Activated T-cell treated with anti-CD3 and anti-CD28 coated beads, Interleukin-2, amount 50 U/mL, for 1 hour (primary cell): ENCODE measurements at regions not wholly inside any gene's neighbourhood (a gene's known extent, or its start where the extent isn't known, plus 50 kb on each side); places are given as distances from the start of the nearest gene placed in this dataset.

ENCODE experiments used
- DNase-seq: peaks from one replicate; pipeline ENCODE4 v3.0.0-alpha.2; 2020

DNA sequence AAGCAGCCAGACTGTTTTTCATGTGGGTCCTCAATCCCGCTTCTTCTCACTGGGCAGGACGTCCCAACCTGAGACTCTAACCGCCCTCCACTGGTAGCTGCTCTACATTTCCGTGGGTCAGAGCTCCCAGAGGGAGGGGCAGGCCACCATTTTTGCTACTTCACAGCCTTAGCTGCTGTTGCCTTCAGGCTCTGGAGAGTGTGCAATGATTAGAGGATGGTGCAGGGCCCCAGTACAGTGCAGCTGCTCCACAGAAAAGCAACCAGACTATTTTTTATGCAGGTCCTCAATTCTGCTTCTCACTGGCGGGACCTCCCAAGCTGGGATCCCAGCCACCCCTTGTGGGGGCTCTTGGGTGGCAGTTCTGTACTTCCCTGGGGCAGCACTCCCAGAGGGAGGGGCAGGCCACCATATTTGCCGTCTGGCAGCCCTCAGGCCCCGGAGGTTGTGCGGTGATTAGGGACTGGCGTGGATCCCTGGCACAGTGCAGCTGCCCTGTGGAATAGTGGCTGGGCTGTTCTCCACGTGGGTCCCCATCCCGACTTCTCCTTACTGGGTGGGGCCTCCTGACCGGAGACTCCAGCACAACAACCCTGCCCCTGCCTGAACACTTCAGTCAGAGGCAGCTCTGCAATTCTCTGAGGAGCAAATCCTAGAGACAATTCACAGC lies 647.6 kb upstream of the PKN2 start:
- no peak for DNase-seq

DNA sequence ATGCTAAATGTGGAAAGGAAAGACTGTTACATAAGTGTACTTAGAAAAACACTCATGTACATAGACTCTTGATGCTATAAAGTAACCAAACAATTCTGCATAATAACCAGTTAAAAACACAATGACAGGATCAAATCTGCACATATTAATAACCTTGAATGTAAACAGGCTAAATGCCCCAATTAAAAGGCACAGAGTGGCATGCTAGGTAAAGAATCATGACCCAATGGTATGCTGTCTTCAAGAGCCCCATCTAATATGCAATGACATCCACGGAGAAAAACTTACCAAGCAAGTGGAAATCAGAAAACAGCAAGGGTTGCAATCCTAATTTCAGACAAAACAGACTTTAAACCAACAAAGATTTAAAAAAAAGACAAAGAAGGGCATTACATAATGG lies 644.8 kb upstream of the PKN2 start:
- DNase-seq: no peak

DNA sequence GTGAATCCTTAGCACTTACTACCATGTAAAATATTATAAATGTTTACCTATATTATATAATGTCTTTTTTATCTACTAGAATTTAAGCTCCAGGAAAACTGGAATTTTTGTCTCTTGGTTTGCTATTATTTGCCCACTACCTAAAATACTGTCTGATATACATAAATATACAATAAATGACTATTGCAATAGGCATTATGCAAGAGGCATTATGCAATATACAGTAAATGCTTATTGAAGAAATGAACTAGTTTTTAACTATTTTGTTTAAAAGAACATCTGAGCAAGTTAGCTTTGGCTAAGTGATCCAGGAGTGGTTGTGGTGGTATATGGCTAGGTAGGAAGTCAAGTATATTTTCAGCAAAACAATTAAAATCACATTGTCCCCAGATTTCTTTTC lies 640.2 kb upstream of the PKN2 start:
- no peak for DNase-seq

DNA sequence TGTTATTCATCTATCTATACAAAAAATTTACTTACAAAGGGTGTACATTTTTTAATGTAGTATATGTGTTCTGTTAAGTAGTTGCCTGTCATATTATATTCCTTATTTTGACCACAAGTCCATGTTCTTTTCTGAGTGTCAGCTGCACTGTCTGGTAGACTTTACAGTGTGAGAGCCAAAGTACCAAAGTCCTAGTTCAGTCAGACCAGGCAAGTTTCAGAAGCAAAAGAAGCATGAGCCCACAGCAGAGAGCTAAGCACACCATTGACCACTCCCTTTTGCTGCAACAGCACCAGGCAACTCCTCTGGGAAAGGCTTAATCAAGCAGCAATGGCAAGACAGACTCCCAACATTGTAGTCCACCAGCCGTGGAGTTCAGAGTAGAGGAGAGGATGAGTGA lies 631.9 kb upstream of the PKN2 start:
- DNase-seq: no peak

DNA sequence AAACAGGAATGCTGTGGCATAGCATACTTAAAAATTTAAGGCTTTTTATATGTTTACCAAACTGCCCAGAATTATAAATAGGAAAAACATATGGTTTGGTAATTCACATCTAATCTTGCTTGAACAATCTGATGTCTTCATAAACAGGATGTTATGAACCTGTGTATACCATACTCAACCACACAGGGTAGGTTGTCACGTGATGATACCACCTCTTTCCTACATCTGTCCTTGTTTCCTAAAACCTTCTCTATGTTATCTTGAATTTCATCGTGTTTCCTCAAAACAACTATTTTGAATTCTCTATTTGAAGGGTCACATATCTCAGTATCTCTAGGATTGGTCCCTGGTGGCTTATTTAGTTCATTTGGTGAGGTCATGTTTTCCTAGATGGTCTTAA lies 631.0 kb upstream of the PKN2 start:
- no peak for DNase-seq

DNA sequence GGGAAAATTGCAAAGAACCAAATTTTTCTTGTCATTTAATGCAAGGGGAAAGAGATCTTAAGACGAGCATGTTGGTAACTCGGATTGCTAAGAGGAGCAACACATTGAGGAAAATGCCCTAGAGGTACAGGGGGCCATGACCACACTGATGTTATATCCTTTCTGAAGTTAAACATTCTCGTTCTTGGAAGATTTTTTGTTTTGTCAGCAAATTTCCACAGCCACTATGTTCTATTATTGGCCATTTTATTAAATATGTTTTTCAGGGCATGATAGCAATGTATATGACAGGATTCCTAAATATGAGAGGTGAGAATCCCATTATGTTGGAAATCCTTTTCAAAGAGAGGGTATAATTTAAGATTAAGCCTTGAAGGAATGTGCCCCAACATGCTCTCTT lies 627.2 kb upstream of the PKN2 start:
- DNase-seq: no peak

DNA sequence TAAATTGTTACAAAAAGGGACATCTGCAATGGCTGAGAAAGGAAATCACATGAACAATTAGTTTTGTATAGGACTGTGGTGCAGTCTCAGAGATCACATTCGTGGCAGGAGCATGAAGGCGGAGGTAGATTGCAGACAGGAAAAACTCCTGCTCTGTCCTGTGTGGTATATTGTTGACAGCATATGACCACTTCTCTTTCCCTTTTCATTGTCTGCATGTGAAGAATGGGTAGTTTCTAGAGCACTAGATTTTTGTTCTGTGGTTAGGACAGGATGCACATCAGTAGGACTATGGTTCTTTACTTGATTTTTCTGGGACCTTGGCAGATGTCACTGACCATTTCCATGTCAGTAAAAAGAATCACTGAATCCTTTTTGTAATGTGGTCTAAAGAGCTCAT lies 625.9 kb upstream of the PKN2 start:
- no peak for DNase-seq

DNA sequence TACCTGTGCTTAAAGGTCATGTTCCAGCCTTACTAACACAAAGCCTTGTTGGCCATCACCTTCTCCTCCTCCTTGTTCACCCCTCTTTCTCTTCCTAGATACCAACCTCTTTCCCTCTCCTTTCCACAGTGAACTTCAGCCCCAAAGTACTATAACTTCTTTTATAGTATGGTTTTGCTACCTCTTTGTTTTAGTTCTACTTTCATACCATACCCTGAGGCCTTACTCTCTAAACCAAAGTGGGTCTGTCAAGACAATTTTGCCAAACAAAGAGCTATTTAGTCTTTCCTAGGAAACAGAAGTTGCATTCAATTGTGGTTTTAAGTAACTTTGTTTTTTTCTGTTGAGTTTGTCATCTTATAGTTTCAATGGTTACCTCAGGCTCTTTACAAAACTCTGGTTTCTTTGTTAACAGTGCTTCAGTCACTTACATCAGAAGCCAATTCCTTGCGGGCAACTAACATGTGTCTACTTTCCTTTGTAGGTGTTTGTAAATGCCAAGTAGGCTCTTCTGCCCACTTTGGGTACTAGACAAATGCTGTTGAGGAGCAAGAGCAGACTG lies 623.9 kb upstream of the PKN2 start:
- DNase-seq: no peak

DNA sequence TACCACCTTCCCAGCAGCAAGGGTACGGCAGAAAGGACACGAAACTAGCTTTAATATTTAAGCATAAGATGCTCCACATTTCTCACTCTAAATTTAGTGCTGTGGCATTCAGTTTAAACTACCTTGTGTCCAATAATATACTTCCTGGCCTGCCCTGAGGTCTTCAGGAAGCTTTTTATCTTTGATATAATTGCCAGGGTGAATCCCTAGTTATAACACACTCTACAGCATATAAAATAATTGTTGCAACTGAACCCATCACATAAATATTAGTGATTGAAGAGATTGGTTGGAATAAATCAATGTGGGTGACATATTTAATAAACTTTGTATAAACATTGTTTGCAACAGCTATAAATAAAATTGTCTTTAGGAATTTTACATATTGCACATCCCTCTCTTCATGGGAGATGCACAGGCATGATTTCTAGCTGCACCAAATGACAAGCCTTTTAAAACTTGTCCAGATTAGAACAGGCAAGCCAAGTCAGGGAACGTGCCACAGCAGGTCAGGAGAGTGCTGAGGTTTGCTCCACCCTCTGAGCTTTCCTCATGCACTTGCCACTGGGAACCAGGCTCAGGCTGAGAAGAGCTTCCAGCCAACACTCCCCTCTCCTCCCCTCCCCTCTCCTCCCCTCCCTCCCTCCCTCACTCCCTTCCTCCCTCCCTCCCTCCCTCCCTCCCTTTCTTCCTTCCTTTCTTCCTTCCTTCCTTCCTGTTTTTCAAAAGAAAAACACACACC lies 623.2 kb upstream of the PKN2 start:
- no peak for DNase-seq

DNA sequence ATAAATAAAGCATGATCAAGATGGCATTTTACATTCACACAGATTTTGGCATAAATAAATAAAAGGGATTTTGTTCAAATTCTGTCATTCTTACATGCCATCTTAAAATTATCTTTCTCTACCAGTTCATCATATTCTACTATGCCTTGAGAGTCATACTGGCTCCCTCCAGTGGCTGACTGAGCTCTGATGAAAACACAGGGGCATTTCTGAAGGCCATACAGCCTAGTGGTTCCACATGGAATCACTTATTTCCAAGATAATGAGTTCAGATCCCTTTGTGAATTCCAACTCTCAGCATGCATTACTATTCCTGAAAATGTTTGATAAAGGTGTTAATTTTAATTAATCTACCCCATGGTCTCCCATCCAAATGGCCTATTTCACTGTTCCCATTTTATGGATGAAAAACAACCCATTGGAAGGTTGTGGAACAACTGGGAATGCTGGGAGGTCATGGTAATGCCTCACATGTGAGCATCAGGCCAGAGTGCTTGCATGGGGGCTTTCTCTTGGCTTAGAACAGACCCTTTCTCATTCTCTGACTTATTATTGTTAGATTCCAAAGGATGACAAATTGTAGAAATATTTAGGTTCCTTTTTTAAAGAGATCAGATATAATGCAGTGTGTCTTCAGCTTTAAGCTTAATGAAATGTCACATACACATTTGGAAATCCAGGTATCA lies 622.4 kb upstream of the PKN2 start:
- DNase-seq: no peak

DNA sequence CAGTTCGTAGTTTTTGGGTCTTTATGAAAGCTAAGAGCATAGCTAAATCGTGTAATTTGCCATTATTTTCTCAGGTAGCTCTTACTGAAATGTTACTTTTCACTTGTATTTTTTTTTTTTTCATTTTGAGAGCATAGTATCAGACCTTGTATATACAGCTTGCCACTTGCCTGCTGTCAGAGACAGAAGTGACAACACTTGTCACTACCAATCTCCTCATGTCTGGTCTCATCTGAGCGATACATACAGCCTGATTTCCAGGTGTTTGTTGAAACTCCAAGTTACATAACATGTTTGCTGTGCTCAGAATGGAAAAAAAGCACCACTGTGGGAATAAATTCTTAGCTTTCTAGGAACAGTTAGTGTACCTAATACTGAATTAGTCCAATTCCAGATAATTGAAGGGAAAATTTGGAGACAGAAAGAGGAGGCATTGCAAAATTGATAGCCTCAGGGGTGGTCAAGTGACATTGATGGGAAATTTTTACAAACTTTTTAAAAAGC lies 621.4 kb upstream of the PKN2 start:
- DNase-seq: no peak

DNA sequence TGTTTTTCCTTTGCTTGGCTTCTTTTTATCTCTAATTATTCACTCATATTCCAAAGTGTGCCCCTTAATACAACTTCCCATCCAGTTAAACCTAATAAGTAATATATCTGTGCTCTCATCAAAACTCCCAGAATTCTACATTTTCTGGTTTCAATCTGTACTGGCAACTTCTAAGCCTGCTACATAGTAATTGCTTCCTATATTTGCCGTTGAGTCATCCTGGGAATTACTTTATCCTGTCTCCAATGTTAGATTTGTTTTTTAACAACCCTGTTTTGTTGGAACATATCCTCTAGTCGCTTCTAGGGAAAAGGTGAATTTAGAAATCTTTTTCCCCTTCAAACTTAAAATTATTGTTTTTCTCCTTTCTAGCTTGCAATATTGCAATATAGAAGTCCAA lies 620.5 kb upstream of the PKN2 start:
- DNase-seq: no peak

DNA sequence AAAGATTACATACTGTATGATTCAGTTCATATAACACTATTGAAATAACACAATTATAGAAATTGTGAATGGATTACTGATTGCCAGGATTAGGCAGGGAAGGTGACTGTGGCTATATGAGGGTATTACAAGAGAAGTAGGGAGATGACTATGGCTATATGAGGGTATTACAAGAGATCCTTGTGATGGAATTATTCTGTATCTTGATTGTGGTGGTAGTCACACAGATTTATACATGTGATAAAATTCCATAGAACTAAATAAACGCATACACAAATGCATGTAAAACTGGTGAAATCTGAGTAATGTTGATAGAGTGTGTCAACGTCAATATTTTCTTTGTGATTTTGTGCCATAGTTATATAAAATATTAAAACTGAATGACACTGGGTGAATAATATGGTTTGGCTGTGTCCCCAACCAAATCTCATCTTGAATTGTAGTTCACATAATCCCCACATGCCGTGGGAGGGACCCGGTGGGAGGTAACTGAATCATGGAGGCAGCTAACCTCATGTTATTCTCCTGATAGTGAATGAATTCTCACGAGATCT lies 615.6 kb upstream of the PKN2 start:
- no peak for DNase-seq

DNA sequence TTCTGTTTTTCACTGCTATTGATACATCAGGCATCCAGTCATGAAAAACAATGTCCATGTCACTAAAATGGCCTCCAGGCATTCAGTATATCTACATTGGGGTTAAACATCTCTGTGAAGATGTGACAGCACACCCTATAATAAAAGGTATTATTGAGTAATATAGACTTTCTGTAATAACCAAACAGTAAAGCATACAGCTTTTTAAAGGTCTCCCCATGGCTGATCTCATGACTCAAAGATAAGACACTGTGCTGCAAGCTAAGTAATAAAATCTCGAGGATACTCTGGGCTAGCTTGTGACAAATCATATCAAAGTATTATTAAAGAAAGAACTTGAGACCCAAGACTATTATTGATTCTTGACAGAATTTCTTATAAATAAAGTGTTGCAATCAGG lies 613.1 kb upstream of the PKN2 start:
- no peak for DNase-seq

DNA sequence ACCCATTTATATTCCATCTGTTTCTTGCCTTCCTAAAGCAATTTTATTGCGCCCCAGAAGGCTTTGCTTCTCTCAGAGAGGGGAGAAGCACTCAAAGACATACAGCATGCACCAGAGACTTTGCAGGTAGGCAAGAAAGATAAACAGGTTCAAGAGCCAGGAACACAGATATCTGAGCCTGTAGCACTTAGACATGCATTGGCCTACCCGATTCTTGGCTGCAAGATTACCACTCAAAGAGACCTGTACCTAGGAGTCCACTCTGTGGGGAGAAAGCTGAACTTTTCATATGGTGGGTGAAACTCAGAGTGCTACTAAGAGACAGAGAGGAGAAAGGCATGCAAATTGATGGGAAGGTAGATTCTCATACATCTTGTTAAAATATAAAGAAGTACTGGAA lies 609.4 kb upstream of the PKN2 start:
- no peak for DNase-seq

DNA sequence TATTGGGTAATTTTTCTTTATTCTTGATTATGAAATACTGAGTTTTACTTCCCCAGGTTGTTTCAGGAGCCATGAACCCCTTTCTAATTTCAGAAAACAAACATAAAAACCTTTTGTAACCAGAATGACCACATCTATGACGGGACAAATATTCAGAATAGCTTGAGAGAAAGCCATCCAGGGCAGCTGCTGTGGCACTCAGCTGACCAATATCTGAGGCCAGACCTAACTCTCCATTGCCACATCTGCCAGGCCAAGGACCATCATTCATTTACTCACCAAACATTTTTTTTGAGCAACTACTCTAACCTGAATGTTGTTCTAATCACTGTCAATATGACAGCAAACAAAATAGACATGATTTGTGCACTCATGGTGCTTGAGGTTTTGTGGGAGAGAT lies 608.3 kb upstream of the PKN2 start:
- DNase-seq: no peak

DNA sequence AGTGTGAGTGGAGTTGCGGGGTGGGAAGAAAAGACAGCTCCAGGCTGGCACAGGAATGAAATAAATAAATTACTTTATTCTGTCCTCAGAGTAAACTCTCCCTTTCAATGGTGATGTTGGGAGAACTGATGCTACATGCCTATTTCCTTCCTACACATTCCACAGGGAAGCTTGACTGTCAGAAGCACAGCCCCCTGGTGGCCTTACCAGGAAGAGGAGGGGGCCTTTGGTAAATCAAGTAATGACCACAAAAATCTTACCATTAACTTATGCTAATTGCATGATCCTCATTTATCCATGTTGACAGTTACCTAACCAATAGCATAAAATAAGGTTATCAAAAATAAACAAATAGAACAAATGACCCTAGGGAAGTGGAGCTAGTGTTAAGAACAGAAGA lies 605.0 kb upstream of the PKN2 start:
- DNase-seq: no peak

DNA sequence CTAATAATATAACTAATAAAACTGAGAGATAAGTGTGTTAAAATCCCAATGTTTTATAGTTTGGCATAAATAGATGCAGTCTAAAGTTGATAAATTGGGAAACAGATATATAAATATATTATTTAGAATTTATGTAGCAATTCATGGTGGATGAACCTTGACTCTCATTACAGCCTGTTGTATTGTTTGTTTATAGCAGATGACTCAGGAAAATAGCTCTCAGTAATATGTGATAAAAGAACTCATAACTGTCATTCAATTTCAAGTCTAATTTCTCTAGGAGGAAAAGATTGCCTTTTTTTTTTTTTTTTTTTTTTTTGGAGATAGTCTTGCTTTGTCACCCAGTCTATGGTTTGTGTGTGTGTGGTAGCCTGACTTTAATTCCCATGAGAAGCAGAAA lies 603.2 kb upstream of the PKN2 start:
- no peak for DNase-seq

DNA sequence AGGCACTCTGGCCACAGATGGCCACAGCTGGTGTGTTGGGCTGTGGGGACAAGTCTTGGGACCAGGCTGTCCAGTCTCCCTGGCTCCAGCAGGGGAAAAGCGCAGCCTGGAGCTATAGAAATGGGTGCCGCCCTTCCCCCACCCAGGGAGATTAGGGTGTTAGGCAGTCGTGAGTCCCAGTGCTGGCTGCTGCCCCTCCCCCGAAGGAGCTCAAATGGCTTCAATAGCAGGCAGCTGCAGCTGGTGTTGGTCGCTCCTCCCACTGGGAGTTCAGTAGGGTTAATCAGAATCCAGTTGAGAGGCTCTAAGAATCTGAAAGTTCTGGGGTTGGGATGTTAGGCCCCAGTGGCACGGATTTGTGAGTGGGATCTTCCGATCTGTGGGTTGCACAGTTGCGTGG lies 595.6 kb upstream of the PKN2 start:
- DNase-seq: no peak

DNA sequence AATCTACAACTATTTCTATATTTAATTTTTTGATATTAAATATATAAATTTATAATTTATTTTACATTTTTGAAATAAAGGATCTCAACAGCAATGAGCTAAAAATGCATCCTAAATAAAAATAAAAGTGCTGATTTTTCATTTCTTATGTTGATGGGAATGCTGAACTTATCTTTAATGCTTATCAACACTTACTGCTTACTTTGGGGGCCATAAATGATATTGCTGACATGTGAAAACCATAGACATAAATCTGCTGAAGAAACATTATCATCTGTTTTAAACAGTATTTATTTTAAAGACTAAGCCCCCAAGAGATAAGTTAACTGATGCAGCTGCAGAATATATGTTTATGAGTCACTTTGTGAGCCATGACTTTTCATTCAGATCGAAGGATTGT lies 594.1 kb upstream of the PKN2 start:
- DNase-seq: no peak

DNA sequence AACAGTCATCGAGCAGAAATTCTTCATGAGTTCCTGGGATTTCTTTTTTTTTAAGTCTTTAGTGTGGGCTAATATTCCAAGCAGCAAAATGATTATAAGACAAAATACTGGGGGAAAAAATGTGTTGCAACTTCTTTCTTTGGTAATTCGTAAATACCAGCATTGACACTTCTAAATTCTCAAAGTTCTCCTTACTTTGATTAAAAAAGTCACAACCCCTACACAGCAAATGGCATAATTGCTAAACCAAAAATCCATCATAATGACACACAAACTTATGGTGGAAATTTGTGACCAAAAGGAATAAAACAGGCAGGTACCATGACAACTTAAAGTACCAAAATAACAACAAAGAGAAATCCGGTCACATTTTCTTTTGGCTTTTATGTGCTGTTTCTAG lies 585.2 kb upstream of the PKN2 start:
- DNase-seq: no peak

DNA sequence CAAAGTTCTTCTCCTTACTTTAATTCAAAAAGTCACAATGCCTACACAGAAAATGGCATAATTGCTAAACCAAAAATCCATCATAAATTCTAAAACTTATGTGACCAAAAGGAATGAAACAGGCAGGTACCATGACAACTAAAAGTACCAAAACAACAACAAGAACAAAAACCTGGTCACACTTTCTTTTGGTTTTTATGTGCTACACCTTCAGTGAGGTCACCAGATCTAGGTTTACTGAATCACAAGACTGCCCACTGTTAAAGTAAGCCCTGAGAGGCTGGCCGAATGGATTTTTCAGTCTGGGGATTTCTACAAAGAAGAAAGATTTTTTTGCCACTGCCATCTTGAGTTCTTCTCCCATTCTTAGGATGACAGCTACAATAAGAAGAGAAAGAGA lies 583.0 kb upstream of the PKN2 start:
- DNase-seq: no peak

DNA sequence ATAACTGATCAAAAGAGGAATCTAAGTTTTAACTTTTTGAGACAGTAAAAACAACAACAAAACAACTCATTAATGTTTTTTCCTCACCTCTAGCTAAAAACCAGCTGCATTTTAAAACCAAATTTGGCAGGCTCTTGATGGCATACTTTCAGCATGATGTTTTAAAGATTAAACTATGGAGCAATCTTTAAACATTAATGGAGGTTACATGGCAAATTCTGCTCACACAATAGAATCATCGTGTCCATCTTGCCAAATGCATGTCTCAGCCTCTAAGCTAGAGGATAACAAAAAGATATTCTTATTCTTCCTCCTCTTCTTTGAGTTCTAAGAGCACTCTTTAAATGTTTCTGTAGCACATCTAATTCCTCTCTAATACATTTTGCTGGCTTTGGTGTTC lies 579.8 kb upstream of the PKN2 start:
- no peak for DNase-seq

DNA sequence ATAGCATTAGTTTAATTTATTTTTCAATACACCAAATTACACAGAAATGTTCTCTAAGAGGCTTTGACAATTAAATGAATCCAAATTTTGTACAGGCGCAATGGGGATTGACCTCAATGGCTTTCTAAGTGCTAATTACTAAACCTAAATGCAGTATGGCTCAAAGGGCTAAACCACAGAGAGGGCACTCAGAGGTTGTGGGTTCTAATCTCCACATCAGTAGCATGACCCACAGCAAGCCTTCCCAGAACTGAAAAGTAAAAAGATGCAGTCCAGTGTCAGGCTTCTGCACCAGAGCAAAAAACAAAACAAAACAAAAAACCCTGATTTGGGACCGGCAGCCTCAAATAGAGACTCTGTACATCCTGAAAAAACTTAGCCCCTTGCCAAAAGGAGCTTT lies 579.2 kb upstream of the PKN2 start:
- no peak for DNase-seq
